Ishikawa (cell line): ENCODE measurements at regions not wholly inside any gene's neighbourhood (a gene's known extent, or its start where the extent isn't known, plus 50 kb on each side); places are given as distances from the start of the nearest gene placed in this dataset.

Experiments
- CREB1 ChIP-seq: IDR thresholded peaks from 2 replicates; pipeline ENCODE4 v1.6.1; 2012; ENCODE audit warnings: low read depth
- EGR1 ChIP-seq: IDR thresholded peaks from 2 replicates; pipeline ENCODE4 v1.6.1; 2012
- EP300 ChIP-seq: IDR thresholded peaks from 2 replicates; pipeline ENCODE4 v1.6.1; 2012; ENCODE audit warnings: borderline replicate concordance
- TAF1 ChIP-seq: IDR thresholded peaks from 2 replicates; pipeline ENCODE4 v1.6.1; 2012; ENCODE audit warnings: low read depth, mild to moderate bottlenecking
- TF ChIP-seq, protein P1 (sequence below): IDR thresholded peaks from 2 replicates; pipeline ENCODE4 v1.6.1; 2012; ENCODE audit warnings: low read depth, mild to moderate bottlenecking

DNA sequence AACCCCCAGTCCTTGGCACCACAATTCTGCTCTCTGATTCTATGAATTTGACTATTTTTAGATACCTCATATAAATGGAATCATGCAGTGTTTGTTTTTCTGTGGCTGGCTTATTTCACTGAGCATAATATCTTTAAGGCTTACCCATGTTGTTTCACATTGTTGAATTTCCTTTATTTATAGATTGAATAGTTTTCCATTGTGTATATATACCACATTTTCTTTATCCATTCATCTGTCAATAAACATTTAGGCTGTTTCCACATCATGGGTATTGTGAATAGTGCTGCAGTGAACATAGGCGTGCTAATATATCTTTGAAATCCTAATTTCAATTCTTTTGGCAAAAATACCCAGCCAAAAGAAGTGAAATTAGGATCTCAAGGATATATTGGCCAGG, 126.7 kb upstream of the SLC38A2 start:
- no peak for TF ChIP-seq EP300
- no peak for TF ChIP-seq EGR1
- TF ChIP-seq CREB1, result no peak
- TF ChIP-seq TAF1, result no peak
- TF ChIP-seq, protein P1, sequence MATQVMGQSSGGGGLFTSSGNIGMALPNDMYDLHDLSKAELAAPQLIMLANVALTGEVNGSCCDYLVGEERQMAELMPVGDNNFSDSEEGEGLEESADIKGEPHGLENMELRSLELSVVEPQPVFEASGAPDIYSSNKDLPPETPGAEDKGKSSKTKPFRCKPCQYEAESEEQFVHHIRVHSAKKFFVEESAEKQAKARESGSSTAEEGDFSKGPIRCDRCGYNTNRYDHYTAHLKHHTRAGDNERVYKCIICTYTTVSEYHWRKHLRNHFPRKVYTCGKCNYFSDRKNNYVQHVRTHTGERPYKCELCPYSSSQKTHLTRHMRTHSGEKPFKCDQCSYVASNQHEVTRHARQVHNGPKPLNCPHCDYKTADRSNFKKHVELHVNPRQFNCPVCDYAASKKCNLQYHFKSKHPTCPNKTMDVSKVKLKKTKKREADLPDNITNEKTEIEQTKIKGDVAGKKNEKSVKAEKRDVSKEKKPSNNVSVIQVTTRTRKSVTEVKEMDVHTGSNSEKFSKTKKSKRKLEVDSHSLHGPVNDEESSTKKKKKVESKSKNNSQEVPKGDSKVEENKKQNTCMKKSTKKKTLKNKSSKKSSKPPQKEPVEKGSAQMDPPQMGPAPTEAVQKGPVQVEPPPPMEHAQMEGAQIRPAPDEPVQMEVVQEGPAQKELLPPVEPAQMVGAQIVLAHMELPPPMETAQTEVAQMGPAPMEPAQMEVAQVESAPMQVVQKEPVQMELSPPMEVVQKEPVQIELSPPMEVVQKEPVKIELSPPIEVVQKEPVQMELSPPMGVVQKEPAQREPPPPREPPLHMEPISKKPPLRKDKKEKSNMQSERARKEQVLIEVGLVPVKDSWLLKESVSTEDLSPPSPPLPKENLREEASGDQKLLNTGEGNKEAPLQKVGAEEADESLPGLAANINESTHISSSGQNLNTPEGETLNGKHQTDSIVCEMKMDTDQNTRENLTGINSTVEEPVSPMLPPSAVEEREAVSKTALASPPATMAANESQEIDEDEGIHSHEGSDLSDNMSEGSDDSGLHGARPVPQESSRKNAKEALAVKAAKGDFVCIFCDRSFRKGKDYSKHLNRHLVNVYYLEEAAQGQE, result no peak
